ENCODE measurements at regions not wholly inside any gene's neighbourhood (a gene's known extent, or its start where the extent isn't known, plus 50 kb on each side); places are given as distances from the start of the nearest gene placed in this dataset.

- TF ChIP-seq CTCF (IDR thresholded peaks at IDR 0.05) (no peak), POLR2A (IDR thresholded peaks at IDR 0.05) (no peak)
Measured at GRCh38 chr16:35908152-35908551, 2448.7 kb downstream of the TP53TG3F start.

Measured in adrenal gland (tissue), 5 donors.